Neural progenitor cell (in vitro differentiated cells): ENCODE measurements at regions not wholly inside any gene's neighbourhood (a gene's known extent, or its start where the extent isn't known, plus 50 kb on each side); places are given as distances from the start of the nearest gene placed in this dataset.

Source experiments
- DNase-seq: peaks from one replicate; pipeline ENCODE4 v3.0.0-alpha.2; 2016; ENCODE audit warnings: low spot score
- H2AFZ ChIP-seq: fragments of 200-600 bp; sonication (generic); replicated peaks from 2 replicates; pipeline ENCODE4 v1.6.1; 2016; ENCODE audit warnings: antibody characterized with exemption
- H3F3A ChIP-seq: fragments of 200-600 bp; sonication (generic); 2 replicates; pipeline ENCODE4 v1.6.1; 2016; ENCODE audit warnings: antibody characterized with exemption, low read depth
- H3K27ac ChIP-seq: fragments of 200-600 bp; sonication (generic); 2 replicates; pipeline ENCODE4 v1.5.1; 2016; ENCODE audit warnings: mild to moderate bottlenecking
- H3K27me3 ChIP-seq: fragments of 200-600 bp; sonication (generic); 2 replicates; pipeline ENCODE4 v1.6.1; 2016; ENCODE audit warnings: mild to moderate bottlenecking, moderate library complexity
- H3K36me3 ChIP-seq: fragments of 200-600 bp; sonication (generic); 2 replicates; pipeline ENCODE4 v1.5.1; 2016
- H3K4me1 ChIP-seq: fragments of 200-600 bp; sonication (generic); 2 replicates; pipeline ENCODE4 v1.6.1; 2016; ENCODE audit warnings: mixed run types
- H3K4me2 ChIP-seq: fragments of 200-600 bp; sonication (generic); 2 replicates; pipeline ENCODE4 v1.6.1; 2016
- H3K4me3 ChIP-seq: fragments of 200-600 bp; sonication (generic); 2 replicates; pipeline ENCODE4 v1.5.1; 2016
- H3K79me2 ChIP-seq: fragments of 200-600 bp; sonication (generic); 2 replicates; pipeline ENCODE4 v1.6.1; 2016; ENCODE audit warnings: low read depth
- H3K9ac ChIP-seq: fragments of 200-600 bp; sonication (generic); 2 replicates; pipeline ENCODE4 v1.6.1; 2016
- H3K9me3 ChIP-seq: fragments of 200-600 bp; sonication (generic); 2 replicates; pipeline ENCODE4 v1.5.1; 2016; ENCODE audit warnings: low read depth
- H4K20me1 ChIP-seq: fragments of 200-600 bp; sonication (generic); 2 replicates; pipeline ENCODE4 v1.6.1; 2016; ENCODE audit warnings: low read depth
- H3K27ac Mint-ChIP-seq: 3 replicates; pipeline ENCODE4 v1.8.0; 2021; ENCODE audit warnings: mixed read lengths
- H3K27me3 Mint-ChIP-seq: 2 replicates; pipeline ENCODE4 v1.8.0; 2022; ENCODE audit warnings: low read depth, mild to moderate bottlenecking, inconsistent platforms, moderate library complexity, mixed read lengths; ENCODE audit not compliant: insufficient read depth
- H3K36me3 Mint-ChIP-seq: 3 replicates; pipeline ENCODE4 v1.8.0; 2021; ENCODE audit warnings: mixed read lengths
- H3K4me1 Mint-ChIP-seq: 3 replicates; pipeline ENCODE4 v1.8.0; 2021; ENCODE audit warnings: mixed read lengths
- H3K4me3 Mint-ChIP-seq: 3 replicates; pipeline ENCODE4 v1.8.0; 2021; ENCODE audit warnings: mild to moderate bottlenecking, moderate library complexity, mixed read lengths
- H3K9me3 Mint-ChIP-seq: 3 replicates; pipeline ENCODE4 v1.8.0; 2020; ENCODE audit warnings: mixed read lengths
- EZH2 ChIP-seq: fragments of 200-600 bp; sonication (generic); IDR thresholded peaks from 2 replicates; pipeline ENCODE4 v1.6.1; 2017; ENCODE audit warnings: antibody characterized with exemption, mild to moderate bottlenecking, moderate library complexity
- EZH2phosphoT487 ChIP-seq: fragments of 200-600 bp; sonication (generic); IDR thresholded peaks from 2 replicates; pipeline ENCODE4 v1.6.1; 2017; ENCODE audit warnings: antibody characterized with exemption
- TF ChIP-seq, protein P1 (sequence below): fragments of 200-600 bp; sonication (generic); IDR thresholded peaks from 2 replicates; pipeline ENCODE4 v1.5.1; 2017; ENCODE audit warnings: antibody characterized with exemption, mild to moderate bottlenecking

DNA sequence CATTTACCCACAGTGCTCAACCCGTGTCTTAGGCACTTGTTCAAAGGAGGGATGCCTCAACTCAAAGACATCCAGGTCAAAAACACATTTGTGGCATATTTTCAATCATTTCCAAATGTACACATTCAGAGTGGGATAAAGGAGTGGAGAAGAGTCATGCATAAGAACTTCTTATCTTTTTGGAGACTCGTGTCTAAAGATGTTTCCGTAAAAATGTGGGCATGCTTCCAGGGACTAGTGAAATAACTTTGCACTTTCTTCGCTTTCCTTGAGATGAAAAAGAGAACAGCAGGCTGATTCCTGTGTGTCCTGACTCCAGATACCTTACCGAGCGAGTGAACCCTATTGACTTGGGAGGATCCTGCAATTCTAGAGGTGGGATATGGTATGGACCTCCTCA, 256.6 kb upstream of the KCNJ16 start:
- Histone ChIP-seq H4K20me1 (no peaks in the 10 kb centered on the region), H3F3A (no peaks in the 10 kb centered on the region), H3K27ac (no peak overlapping the region), H3K27me3 (no peaks in the 10 kb centered on the region), H3K36me3 (no peaks in the 10 kb centered on the region), H3K4me3 (no peak overlapping the region), H2AFZ (no peak overlapping the region), H3K4me2 (no peak overlapping the region), H3K4me1 (no peaks in the 10 kb centered on the region), H3K9me3 (no peaks in the 10 kb centered on the region), H3K79me2 (no peaks in the 10 kb centered on the region), H3K9ac (no peak overlapping the region)
- TF ChIP-seq EZH2 (no peak), EZH2phosphoT487 (no peak)
- TF ChIP-seq, protein P1, sequence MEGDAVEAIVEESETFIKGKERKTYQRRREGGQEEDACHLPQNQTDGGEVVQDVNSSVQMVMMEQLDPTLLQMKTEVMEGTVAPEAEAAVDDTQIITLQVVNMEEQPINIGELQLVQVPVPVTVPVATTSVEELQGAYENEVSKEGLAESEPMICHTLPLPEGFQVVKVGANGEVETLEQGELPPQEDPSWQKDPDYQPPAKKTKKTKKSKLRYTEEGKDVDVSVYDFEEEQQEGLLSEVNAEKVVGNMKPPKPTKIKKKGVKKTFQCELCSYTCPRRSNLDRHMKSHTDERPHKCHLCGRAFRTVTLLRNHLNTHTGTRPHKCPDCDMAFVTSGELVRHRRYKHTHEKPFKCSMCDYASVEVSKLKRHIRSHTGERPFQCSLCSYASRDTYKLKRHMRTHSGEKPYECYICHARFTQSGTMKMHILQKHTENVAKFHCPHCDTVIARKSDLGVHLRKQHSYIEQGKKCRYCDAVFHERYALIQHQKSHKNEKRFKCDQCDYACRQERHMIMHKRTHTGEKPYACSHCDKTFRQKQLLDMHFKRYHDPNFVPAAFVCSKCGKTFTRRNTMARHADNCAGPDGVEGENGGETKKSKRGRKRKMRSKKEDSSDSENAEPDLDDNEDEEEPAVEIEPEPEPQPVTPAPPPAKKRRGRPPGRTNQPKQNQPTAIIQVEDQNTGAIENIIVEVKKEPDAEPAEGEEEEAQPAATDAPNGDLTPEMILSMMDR, result no peak
- H3K36me3 Mint-ChIP-seq, result no peaks in the 10 kb centered on the region
- DNase-seq, result no peak
- H3K9me3 Mint-ChIP-seq, result no peaks in the 10 kb centered on the region
- H3K27me3 Mint-ChIP-seq, result peaks cover 2% of the 10 kb centered on the region
- no peak overlapping the region for H3K4me3 Mint-ChIP-seq
- H3K4me1 Mint-ChIP-seq, result no peaks in the 10 kb centered on the region
- no peak overlapping the region for H3K27ac Mint-ChIP-seq

DNA sequence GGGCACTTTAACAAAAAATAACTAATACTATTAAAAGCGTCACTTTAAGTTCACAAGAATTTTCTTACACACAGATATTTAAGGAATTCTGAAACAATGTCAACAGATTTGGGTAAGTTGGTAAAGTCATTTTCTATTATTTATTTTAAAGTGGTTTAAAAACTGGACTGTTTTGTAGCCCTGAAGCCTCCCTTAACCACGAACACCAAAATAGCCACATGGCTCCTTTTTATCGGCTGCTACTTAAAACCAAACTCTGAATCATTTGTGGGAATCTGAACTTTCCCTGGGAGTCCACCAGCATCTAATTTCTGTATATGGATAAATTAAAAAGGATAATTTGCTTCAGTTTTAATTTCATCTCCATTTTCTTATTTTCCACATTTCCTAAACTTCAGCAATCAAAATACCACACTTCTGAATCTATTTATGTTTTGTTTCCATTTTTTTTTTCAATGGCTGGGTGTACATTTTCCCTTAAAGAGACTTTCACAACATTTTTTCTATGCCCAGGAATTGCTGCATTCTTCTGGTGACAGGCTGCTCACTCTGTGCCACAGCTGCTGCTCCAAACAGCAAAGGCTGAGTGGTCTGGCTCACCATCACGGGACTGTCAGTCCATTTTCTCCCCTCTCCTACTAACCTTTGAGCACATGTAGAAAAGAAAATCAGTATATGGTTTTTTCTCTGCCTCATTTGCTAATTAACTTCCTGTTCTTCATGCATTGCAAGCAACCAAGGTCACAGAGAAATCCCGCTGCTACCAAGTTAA, 255.5 kb upstream of the KCNJ16 start:
- H4K20me1 ChIP-seq, result no peaks in the 10 kb centered on the region
- Mint-ChIP-seq H3K36me3 (no peaks in the 10 kb centered on the region), H3K4me1 (no peaks in the 10 kb centered on the region), H3K27ac (no peak overlapping the region), H3K4me3 (no peak overlapping the region), H3K27me3 (peaks cover 2% of the 10 kb centered on the region), H3K9me3 (no peaks in the 10 kb centered on the region)
- no peak overlapping the region for H2AFZ ChIP-seq
- H3F3A ChIP-seq, result no peaks in the 10 kb centered on the region
- no peak overlapping the region for H3K9ac ChIP-seq
- no peak overlapping the region for H3K27ac ChIP-seq
- no peak overlapping the region for H3K4me2 ChIP-seq
- no peaks in the 10 kb centered on the region for H3K4me1 ChIP-seq
- H3K36me3 ChIP-seq, result no peaks in the 10 kb centered on the region
- H3K79me2 ChIP-seq, result no peaks in the 10 kb centered on the region
- H3K4me3 ChIP-seq, result no peak overlapping the region
- TF ChIP-seq EZH2phosphoT487, result no peak
- TF ChIP-seq, protein P1, result no peak
- TF ChIP-seq EZH2, result no peak
- no peaks in the 10 kb centered on the region for H3K9me3 ChIP-seq
- H3K27me3 ChIP-seq, result no peaks in the 10 kb centered on the region
- no peak for DNase-seq

DNA sequence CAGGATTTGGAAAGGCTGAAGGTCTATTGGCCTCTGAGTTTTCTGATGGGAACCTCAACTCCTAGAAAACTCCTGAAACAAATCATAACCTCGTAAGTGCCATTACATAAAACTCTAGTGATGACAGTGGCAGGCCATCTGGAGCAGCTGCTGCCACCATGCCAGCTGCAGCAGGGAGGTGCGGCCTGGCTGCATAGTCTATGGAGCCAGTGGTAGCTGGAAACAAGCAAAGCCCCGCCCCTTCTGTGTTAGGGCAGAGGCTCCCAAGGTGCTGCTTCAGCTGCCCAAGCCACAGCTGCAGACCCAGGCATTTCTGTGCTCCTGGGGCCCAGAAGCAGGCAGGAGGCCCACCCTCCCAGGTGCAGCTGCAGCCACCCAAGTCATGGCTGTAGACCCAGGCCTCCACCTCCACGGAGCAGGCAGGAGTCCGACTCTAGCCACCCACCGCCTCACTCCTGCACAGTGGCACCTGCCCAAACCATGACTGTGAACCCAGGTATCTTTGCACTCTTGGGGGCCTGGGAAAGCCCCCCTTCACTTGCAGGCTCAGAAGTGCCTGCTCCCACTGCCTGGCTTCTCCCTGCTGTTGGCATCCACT, 254.1 kb upstream of the KCNJ16 start:
- Histone ChIP-seq H3K4me3 (no peak overlapping the region), H4K20me1 (no peaks in the 10 kb centered on the region), H3F3A (no peaks in the 10 kb centered on the region), H3K27me3 (no peaks in the 10 kb centered on the region), H3K27ac (no peak overlapping the region), H3K9me3 (no peaks in the 10 kb centered on the region), H3K79me2 (no peaks in the 10 kb centered on the region), H2AFZ (no peak overlapping the region), H3K4me1 (no peaks in the 10 kb centered on the region), H3K4me2 (no peak overlapping the region), H3K9ac (no peak overlapping the region), H3K36me3 (no peaks in the 10 kb centered on the region)
- H3K9me3 Mint-ChIP-seq, result no peaks in the 10 kb centered on the region
- no peaks in the 10 kb centered on the region for H3K4me1 Mint-ChIP-seq
- peaks cover 2% of the 10 kb centered on the region for H3K27me3 Mint-ChIP-seq
- no peak for DNase-seq
- no peak overlapping the region for H3K4me3 Mint-ChIP-seq
- TF ChIP-seq, protein P1, result no peak
- no peak for TF ChIP-seq EZH2phosphoT487
- no peak for TF ChIP-seq EZH2
- H3K27ac Mint-ChIP-seq, result no peak overlapping the region
- H3K36me3 Mint-ChIP-seq, result no peaks in the 10 kb centered on the region
